HepG2 (cell line): ENCODE measurements at regions not wholly inside any gene's neighbourhood (a gene's known extent, or its start where the extent isn't known, plus 50 kb on each side); places are given as distances from the start of the nearest gene placed in this dataset.

Source experiments
- ATAC-seq: fragments of 200-7000 bp; cut with Tn5 transposase; 3 replicates; pipeline ENCODE4 v1.9.1; 2020; ENCODE audit warnings: mild to moderate bottlenecking, moderate library complexity
- BruUV-seq: library from RNA; stranded (reverse); fragments of 400-500 nt; replicated peaks from 2 replicates; lab custom pipeline; 2021; lab: Mats Ljungman, UMichigan
- CTCF ChIA-PET: fragments of 300-600 bp; formaldehyde crosslinking; extraction: SDS; loops from one replicate; lab custom pipeline; 2021; ENCODE audit warnings: low total read pairs, inconsistent platforms, low intra/inter-chr PET ratio; lab: Yijun Ruan, JAX
- POLR2A ChIA-PET: fragments of 350-600 bp; sonication (Branson Sonifier 250); formaldehyde crosslinking; loops from one replicate; lab custom pipeline; 2020; ENCODE audit warnings: antibody characterized with exemption, inconsistent platforms; lab: Yijun Ruan, JAX
- DNase-seq: peaks from one replicate; pipeline ENCODE4 v3.0.0-alpha.2; 2015; ENCODE audit warnings: low spot score
- FAIRE-seq: peaks from 3 replicates; lab custom pipeline; 2011; peaks lifted over from hg19 to GRCh38; lab: Jason Lieb, UNC
- H2AFZ ChIP-seq: one replicate; pipeline ENCODE4 v1.6.1; 2011; ENCODE audit warnings: low read length, inconsistent platforms
- H3K27ac ChIP-seq: fragments of 300-600 bp; 3 replicates; pipeline ENCODE4 v1.8.0; 2011; ENCODE audit warnings: mixed run types, mild to moderate bottlenecking, mixed read lengths, low read length, inconsistent platforms; ENCODE audit not compliant: insufficient read depth; ENCODE audit errors: extremely low read length
- H3K27me3 ChIP-seq, 2 experiments: fragments of 200-600 bp in 1 of 2; 2 replicates in 1 of 2; 3 replicates in 1 of 2; pipeline versions ENCODE4 v1.6.0 to v1.8.0; 2011; ENCODE audit warnings: low read length in 2 of 2, mild to moderate bottlenecking in 2 of 2, moderate library complexity in 2 of 2, inconsistent platforms in 1 of 2; ENCODE audit not compliant: insufficient read depth in 2 of 2, control insufficient read depth in 1 of 2
- H3K36me3 ChIP-seq, 2 experiments: fragments of 200-600 bp in 1 of 2; replicated peaks in 1 of 2; 2 replicates in 1 of 2; 3 replicates in 1 of 2; pipeline versions ENCODE4 v1.5.1 to v1.8.0; 2011; ENCODE audit warnings: low read length in 2 of 2, inconsistent platforms in 1 of 2; ENCODE audit not compliant: insufficient read depth in 2 of 2, control insufficient read depth in 1 of 2
- H3K4me1 ChIP-seq: 2 replicates; pipeline ENCODE4 v1.5.1; 2012; ENCODE audit warnings: low read length, inconsistent platforms; ENCODE audit not compliant: insufficient read depth
- H3K4me2 ChIP-seq: 2 replicates; pipeline ENCODE4 v1.6.0; 2011; ENCODE audit warnings: low read depth, low read length, inconsistent platforms
- H3K4me3 ChIP-seq, 3 experiments: fragments of 200-600 bp in 1 of 3; sonication (generic), shearing (Covaris generic) in 1 of 3; replicated peaks in 1 of 3; 2 replicates each; pipeline ENCODE4 v1.5.1; 2011 to 2016; ENCODE audit warnings: low read length in 3 of 3, inconsistent platforms in 2 of 3, low read depth in 2 of 3, mild to moderate bottlenecking in 2 of 3, control low read depth in 1 of 3, mixed read lengths in 1 of 3; ENCODE audit not compliant: insufficient read depth in 1 of 3
- H3K79me2 ChIP-seq: one replicate; pipeline ENCODE4 v1.6.1; 2011; ENCODE audit warnings: low read length, inconsistent platforms; ENCODE audit not compliant: insufficient read depth
- H3K9ac ChIP-seq: 2 replicates; pipeline ENCODE4 v1.6.0; 2011; ENCODE audit warnings: mild to moderate bottlenecking, low read depth, low read length, inconsistent platforms; ENCODE audit not compliant: insufficient read depth
- H3K9me3 ChIP-seq: 2 replicates; pipeline ENCODE4 v1.5.1; 2012; ENCODE audit warnings: mild to moderate bottlenecking, low read length
- H4K20me1 ChIP-seq: 2 replicates; pipeline ENCODE4 v1.6.0; 2011; ENCODE audit warnings: inconsistent platforms, mild to moderate bottlenecking, low read length, moderate library complexity; ENCODE audit not compliant: insufficient read depth
- GATA4 ChIP-seq: sonication (generic); IDR thresholded peaks from 2 replicates; pipeline ENCODE4 v1.6.1; 2016; ENCODE audit warnings: antibody characterized with exemption, low read depth, borderline replicate concordance
- ZNF354B ChIP-seq: sonication (generic); formaldehyde crosslinking; IDR thresholded peaks from 2 replicates; pipeline ENCODE4 v1.8.0; 2022; ENCODE audit warnings: mild to moderate bottlenecking, missing genetic modification reagents
- ZNF629 ChIP-seq: sonication (generic); formaldehyde crosslinking; conservative IDR thresholded peaks from 2 replicates; pipeline ENCODE4 v1.5.0; 2020; ENCODE audit warnings: missing genetic modification reagents
- WGBS: methylation state at CpG from one replicate; pipeline ENCODE4 v1.1.6; 2017; ENCODE audit warnings: low lambda C conversion rate; 5-methylcytosine and 5-hydroxymethylcytosine counted together
- in situ Hi-C: cut with HindIII; loops from 2 replicates; pipeline ENCODE4 v1.10.0; 2017; ENCODE audit warnings: low pct_unique_long_range_greater_than_20kb; ENCODE audit not compliant: extremely low pct_ligation_motif_present
- intact Hi-C: fragments of 100-400 bp; cut with micrococcal nuclease; formaldehyde crosslinking; loops from one replicate; pipeline ENCODE4 v1.10.0; 2022; ENCODE audit not compliant: unreplicated experiment
- TF ChIP-seq, protein P1 (sequence below): sonication (generic); formaldehyde crosslinking; conservative IDR thresholded peaks from 2 replicates; pipeline ENCODE4 v1.4.0; 2020; ENCODE audit warnings: mild to moderate bottlenecking, missing genetic modification reagents, moderate library complexity
- TF ChIP-seq, protein P2 (sequence below): sonication (generic); formaldehyde crosslinking; IDR thresholded peaks from 2 replicates; pipeline ENCODE4 v1.5.1; 2020; ENCODE audit warnings: mild to moderate bottlenecking, missing genetic modification reagents, borderline replicate concordance
- TF ChIP-seq, protein P3 (sequence below): sonication (generic); formaldehyde crosslinking; IDR thresholded peaks from 2 replicates; pipeline ENCODE4 v1.4.0; 2020; ENCODE audit warnings: missing genetic modification reagents

DNA sequence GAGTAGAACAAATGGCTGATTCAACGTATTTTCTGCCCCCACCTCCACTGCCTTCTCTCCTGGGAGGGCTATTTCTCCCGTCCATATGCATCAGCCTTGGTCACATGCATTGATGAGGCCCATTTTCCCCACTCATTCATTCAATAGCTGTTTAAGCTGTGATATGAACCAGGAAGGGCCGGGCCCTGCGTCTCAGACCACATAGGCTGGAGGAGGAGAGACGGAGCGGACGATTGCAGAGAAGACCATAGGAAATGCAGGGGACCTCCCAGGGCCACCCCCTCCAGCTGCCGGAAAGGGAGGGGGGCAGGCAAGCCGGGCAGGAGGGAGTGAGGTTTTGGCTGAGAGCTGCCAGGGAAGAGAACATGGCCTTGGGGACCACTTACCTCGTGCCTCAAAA is 104.4 kb upstream of the TMEM132D start:
- Histone ChIP-seq H3K4me3 (no peak overlapping the region), H3K4me1 (no peaks in the 10 kb centered on the region), H3K9me3 (no peaks in the 10 kb centered on the region), H2AFZ (no peak overlapping the region), H3K79me2 (no peaks in the 10 kb centered on the region), H3K9ac (no peak overlapping the region), H3K27ac (no peak overlapping the region), H4K20me1 (no peaks in the 10 kb centered on the region), H3K27me3 (peaks cover 3 to 46% of the 10 kb centered on the region in 2 experiments; a peak in 3 of 5 replicates), H3K4me2 (no peak overlapping the region), H3K36me3 (no peaks in the 10 kb centered on the region)
- TF ChIP-seq, protein P1, sequence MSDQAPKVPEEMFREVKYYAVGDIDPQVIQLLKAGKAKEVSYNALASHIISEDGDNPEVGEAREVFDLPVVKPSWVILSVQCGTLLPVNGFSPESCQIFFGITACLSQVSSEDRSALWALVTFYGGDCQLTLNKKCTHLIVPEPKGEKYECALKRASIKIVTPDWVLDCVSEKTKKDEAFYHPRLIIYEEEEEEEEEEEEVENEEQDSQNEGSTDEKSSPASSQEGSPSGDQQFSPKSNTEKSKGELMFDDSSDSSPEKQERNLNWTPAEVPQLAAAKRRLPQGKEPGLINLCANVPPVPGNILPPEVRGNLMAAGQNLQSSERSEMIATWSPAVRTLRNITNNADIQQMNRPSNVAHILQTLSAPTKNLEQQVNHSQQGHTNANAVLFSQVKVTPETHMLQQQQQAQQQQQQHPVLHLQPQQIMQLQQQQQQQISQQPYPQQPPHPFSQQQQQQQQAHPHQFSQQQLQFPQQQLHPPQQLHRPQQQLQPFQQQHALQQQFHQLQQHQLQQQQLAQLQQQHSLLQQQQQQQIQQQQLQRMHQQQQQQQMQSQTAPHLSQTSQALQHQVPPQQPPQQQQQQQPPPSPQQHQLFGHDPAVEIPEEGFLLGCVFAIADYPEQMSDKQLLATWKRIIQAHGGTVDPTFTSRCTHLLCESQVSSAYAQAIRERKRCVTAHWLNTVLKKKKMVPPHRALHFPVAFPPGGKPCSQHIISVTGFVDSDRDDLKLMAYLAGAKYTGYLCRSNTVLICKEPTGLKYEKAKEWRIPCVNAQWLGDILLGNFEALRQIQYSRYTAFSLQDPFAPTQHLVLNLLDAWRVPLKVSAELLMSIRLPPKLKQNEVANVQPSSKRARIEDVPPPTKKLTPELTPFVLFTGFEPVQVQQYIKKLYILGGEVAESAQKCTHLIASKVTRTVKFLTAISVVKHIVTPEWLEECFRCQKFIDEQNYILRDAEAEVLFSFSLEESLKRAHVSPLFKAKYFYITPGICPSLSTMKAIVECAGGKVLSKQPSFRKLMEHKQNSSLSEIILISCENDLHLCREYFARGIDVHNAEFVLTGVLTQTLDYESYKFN (CRISPR knock-in tag), result no peak
- TF ChIP-seq ZNF354B (CRISPR knock-in tag) (no peak), GATA4 (no peak), ZNF629 (CRISPR knock-in tag) (no peak)
- TF ChIP-seq, protein P2, sequence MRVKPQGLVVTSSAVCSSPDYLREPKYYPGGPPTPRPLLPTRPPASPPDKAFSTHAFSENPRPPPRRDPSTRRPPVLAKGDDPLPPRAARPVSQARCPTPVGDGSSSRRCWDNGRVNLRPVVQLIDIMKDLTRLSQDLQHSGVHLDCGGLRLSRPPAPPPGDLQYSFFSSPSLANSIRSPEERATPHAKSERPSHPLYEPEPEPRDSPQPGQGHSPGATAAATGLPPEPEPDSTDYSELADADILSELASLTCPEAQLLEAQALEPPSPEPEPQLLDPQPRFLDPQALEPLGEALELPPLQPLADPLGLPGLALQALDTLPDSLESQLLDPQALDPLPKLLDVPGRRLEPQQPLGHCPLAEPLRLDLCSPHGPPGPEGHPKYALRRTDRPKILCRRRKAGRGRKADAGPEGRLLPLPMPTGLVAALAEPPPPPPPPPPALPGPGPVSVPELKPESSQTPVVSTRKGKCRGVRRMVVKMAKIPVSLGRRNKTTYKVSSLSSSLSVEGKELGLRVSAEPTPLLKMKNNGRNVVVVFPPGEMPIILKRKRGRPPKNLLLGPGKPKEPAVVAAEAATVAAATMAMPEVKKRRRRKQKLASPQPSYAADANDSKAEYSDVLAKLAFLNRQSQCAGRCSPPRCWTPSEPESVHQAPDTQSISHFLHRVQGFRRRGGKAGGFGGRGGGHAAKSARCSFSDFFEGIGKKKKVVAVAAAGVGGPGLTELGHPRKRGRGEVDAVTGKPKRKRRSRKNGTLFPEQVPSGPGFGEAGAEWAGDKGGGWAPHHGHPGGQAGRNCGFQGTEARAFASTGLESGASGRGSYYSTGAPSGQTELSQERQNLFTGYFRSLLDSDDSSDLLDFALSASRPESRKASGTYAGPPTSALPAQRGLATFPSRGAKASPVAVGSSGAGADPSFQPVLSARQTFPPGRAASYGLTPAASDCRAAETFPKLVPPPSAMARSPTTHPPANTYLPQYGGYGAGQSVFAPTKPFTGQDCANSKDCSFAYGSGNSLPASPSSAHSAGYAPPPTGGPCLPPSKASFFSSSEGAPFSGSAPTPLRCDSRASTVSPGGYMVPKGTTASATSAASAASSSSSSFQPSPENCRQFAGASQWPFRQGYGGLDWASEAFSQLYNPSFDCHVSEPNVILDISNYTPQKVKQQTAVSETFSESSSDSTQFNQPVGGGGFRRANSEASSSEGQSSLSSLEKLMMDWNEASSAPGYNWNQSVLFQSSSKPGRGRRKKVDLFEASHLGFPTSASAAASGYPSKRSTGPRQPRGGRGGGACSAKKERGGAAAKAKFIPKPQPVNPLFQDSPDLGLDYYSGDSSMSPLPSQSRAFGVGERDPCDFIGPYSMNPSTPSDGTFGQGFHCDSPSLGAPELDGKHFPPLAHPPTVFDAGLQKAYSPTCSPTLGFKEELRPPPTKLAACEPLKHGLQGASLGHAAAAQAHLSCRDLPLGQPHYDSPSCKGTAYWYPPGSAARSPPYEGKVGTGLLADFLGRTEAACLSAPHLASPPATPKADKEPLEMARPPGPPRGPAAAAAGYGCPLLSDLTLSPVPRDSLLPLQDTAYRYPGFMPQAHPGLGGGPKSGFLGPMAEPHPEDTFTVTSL (CRISPR knock-in tag), result no peak
- TF ChIP-seq, protein P3, sequence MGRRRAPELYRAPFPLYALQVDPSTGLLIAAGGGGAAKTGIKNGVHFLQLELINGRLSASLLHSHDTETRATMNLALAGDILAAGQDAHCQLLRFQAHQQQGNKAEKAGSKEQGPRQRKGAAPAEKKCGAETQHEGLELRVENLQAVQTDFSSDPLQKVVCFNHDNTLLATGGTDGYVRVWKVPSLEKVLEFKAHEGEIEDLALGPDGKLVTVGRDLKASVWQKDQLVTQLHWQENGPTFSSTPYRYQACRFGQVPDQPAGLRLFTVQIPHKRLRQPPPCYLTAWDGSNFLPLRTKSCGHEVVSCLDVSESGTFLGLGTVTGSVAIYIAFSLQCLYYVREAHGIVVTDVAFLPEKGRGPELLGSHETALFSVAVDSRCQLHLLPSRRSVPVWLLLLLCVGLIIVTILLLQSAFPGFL (CRISPR knock-in tag), result no peak
- no TSS peak for BruUV-seq
- in situ Hi-C loops, result no loop called here
- FAIRE-seq (no peak), DNase-seq (no peak), ATAC-seq (no peak)
- POLR2A ChIA-PET, result no interaction called here
- CTCF ChIA-PET, result no interaction called here
- intact Hi-C loops, result no loop called here
- 22% methylated on average over 10 of the region's 10 CpGs for WGBS
